Testis (tissue), 2 donors: ENCODE measurements at regions not wholly inside any gene's neighbourhood (a gene's known extent, or its start where the extent isn't known, plus 50 kb on each side); places are given as distances from the start of the nearest gene placed in this dataset.

Experiments
- DNase-seq: peaks from one replicate; pipeline ENCODE4 v3.0.0-alpha.2; 2019
- H3K27ac ChIP-seq, 2 donors: fragments of 200-600 bp; sonication (generic); one replicate each; pipeline ENCODE4 v1.5.1; 2019
- H3K27me3 ChIP-seq: fragments of 200-600 bp; sonication (generic); one replicate; pipeline ENCODE4 v1.5.1; 2019
- H3K36me3 ChIP-seq: fragments of 200-600 bp; sonication (generic); one replicate; pipeline ENCODE4 v1.5.1; 2017; ENCODE audit warnings: low read depth; ENCODE audit errors: missing control alignments
- H3K4me1 ChIP-seq: fragments of 200-600 bp; sonication (generic); one replicate; pipeline ENCODE4 v1.5.1; 2019
- H3K4me3 ChIP-seq, 2 donors: fragments of 200-600 bp; sonication (generic); one replicate each; pipeline ENCODE4 v1.5.1; 2017 to 2019
- H3K9me3 ChIP-seq: fragments of 200-600 bp; sonication (generic); one replicate; pipeline ENCODE4 v1.5.1; 2017
- CTCF ChIP-seq, 3 experiments: fragments of 450-650 bp in 2 of 3; fragments of 200-600 bp in 1 of 3; sonication (generic) in 1 of 3; IDR thresholded peaks; one replicate each; pipeline ENCODE4 v1.5.1; 2016 to 2019; ENCODE audit warnings: antibody characterized with exemption in 3 of 3, mild to moderate bottlenecking in 2 of 3, moderate library complexity in 1 of 3
- POLR2A ChIP-seq: fragments of 450-650 bp; IDR thresholded peaks from one replicate; pipeline ENCODE4 v1.6.1; 2017; ENCODE audit warnings: antibody characterized with exemption, mild to moderate bottlenecking, moderate library complexity
- WGBS, 2 donors: methylation state at CpG; one replicate each; pipeline ENCODE4 v1.1.5; 2018; 5-methylcytosine and 5-hydroxymethylcytosine counted together
- intact Hi-C: fragments of 100-400 bp; cut with DNase I; formaldehyde crosslinking; loops from one replicate; pipeline ENCODE4 v1.15.1; 2023; ENCODE audit warnings: low total_unique reads

- DNase-seq: no peak
- WGBS, 2 donors: 87 to 96% methylated on average over 5 of the region's 5 CpGs
- Histone ChIP-seq H3K4me1 (peaks cover 4% of the 10 kb centered on the region), H3K27ac (no peak overlapping the region), H3K27me3 (no peaks in the 10 kb centered on the region), H3K36me3 (no peaks in the 10 kb centered on the region), H3K4me3 (no peak overlapping the region), H3K9me3 (no peaks in the 10 kb centered on the region)
- TF ChIP-seq POLR2A: no peak
- no peak for TF ChIP-seq CTCF (IDR thresholded peaks at IDR 0.05)
- intact Hi-C loops: no loop called here
Measured at GRCh38 chr15:69891070-69891536, 206.6 kb downstream of the TLE3 start.

GRCh38 chr15:69891606-69892005 is 206.1 kb downstream of the TLE3 start:
- no peak overlapping the region for H3K27ac ChIP-seq
- H3K4me1 ChIP-seq: peaks cover 3% of the 10 kb centered on the region
- no peak for TF ChIP-seq POLR2A
- no peak for TF ChIP-seq CTCF (IDR thresholded peaks at IDR 0.05)
- no peak overlapping the region for H3K4me3 ChIP-seq
- no peaks in the 10 kb centered on the region for H3K36me3 ChIP-seq
- intact Hi-C loops: no loop called here
- no peak for DNase-seq
- H3K9me3 ChIP-seq: no peaks in the 10 kb centered on the region
- WGBS, 2 donors: 81% methylated on average over 7 of the region's 7 CpGs
- H3K27me3 ChIP-seq: no peaks in the 10 kb centered on the region

- Histone ChIP-seq H3K36me3 (no peaks in the 10 kb centered on the region), H3K4me1 (no peaks in the 10 kb centered on the region), H3K4me3 (no peak overlapping the region), H3K27me3 (no peaks in the 10 kb centered on the region), H3K9me3 (no peaks in the 10 kb centered on the region), H3K27ac (no peak overlapping the region)
- TF ChIP-seq POLR2A (no peak), CTCF (IDR thresholded peaks at IDR 0.05) (no peak)
- intact Hi-C loops: no loop called here
- WGBS, 2 donors: 65 to 71% methylated on average over 4 of the region's 4 CpGs
- no peak for DNase-seq
Measured at GRCh38 chr15:69892351-69892750, 205.4 kb downstream of the TLE3 start.

- Histone ChIP-seq H3K9me3 (no peaks in the 10 kb centered on the region), H3K4me1 (no peaks in the 10 kb centered on the region), H3K27me3 (no peaks in the 10 kb centered on the region), H3K36me3 (no peaks in the 10 kb centered on the region), H3K4me3 (no peak overlapping the region), H3K27ac (no peak overlapping the region)
- DNase-seq: no peak
- TF ChIP-seq CTCF (IDR thresholded peaks at IDR 0.05) (no peak), POLR2A (no peak)
- intact Hi-C loops: no loop called here
- WGBS, 2 donors: 53 to 70% methylated on average over 2 of the region's 2 CpGs
Measured at GRCh38 chr15:69893086-69893485, 204.6 kb downstream of the TLE3 start.

GRCh38 chr15:69893863-69894262 is 203.9 kb downstream of the TLE3 start:
- Histone ChIP-seq H3K9me3 (no peaks in the 10 kb centered on the region), H3K36me3 (no peaks in the 10 kb centered on the region), H3K27me3 (no peaks in the 10 kb centered on the region), H3K4me1 (no peaks in the 10 kb centered on the region), H3K27ac (no peak overlapping the region), H3K4me3 (no peak overlapping the region)
- WGBS, 2 donors: 33 to 40% methylated on average over 1 to 2 of the region's 2 CpGs
- DNase-seq: peak; percentile 54
- intact Hi-C loops: no loop called here
- no peak for TF ChIP-seq CTCF (IDR thresholded peaks at IDR 0.05)
- TF ChIP-seq POLR2A: no peak
